GM18951 (cell line): ENCODE measurements at regions not wholly inside any gene's neighbourhood (a gene's known extent, or its start where the extent isn't known, plus 50 kb on each side); places are given as distances from the start of the nearest gene placed in this dataset.
"Not testable (repeated sequence)": the region's sequence is repeated elsewhere in the genome, so short reads cannot be mapped to it uniquely, and the experiment has no call there.

Source experiments
- POLR2A ChIP-seq: IDR thresholded peaks from 4 replicates; pipeline ENCODE4 v1.6.1; 2011; ENCODE audit warnings: mild to moderate bottlenecking; ENCODE audit not compliant: insufficient read length, insufficient read depth; ENCODE audit errors: extremely low read depth
- in situ Hi-C: fragments of 300-500 bp; cut with MboI; formaldehyde crosslinking; loops from one replicate; pipeline ENCODE4 v1.12.0; 2022; ENCODE audit warnings: low sequenced_read_pairs, mixed read lengths, inconsistent platforms; ENCODE audit not compliant: unreplicated experiment

DNA sequence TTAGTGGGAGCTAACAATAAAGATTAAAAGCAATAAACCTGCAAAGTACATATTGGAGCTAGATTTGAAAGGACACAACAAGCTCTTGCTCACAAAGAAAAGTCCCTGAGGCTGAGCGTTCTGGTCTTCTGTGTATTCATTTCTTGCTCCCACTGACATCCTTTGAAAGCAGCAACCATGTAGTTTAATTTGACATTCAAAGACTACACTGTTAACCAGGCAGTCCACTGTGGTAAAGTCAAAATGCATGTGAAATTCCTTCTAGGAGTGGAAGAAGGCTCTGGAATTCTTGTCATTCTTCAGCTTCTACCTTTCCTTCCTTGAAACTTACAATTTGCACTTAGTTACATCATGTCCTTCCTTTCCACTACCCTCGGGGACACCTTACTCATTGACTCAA lies 480.7 kb downstream of the CSNK1G3 start:
- in situ Hi-C loops, result no loop called here
- TF ChIP-seq POLR2A, result no peak

DNA sequence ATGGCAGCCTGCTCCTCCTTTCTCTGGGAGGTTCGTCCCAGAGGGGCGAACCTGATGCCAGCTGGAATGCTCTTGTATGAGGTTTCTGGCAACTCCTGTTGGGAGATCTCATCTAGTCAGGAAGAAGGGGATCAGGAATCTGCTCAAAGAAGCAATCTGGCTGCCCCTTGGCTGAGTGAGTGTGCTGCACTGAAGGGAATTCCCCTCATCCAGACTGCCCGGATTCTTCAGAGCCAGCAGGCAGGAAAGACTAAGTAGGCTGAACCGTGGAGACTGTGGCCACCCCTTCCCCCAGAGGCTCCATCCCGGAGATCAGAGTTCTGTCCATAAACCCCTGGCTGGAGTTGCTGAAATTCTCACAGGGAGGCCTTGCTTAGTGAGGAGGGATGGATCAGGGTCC lies 476.0 kb downstream of the CSNK1G3 start:
- in situ Hi-C loops, result no loop called here
- TF ChIP-seq POLR2A, result no peak

DNA sequence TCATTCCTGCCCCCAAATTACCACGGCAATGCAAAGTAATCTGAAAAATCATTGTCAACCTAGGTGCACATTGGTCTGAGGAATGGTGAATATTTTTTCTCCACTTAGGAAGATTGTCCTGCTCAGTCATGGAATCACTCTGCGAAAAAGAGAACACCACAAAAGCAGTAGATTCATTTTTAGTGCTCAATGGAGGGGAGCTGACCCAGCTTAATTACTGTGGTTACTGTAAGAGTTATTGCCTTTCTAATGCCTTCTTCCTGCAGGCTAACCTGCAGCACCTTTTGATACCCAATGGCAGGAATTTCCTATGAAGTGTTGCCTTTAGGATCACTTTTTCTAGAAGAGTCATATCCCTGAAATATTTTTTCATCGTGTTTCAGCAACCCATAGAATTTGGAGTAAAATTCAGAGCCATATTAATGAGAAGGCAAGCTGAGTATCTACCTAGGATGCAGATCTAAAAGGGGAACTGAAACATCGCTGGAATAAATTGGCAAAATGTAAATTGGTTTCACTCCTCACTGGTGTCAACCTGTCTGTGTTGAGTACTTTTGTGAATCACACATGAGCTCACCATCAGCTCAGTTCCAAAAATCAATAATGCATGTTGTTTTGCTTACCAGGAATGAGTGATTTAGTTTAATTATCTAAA lies 464.5 kb downstream of the CSNK1G3 start:
- no peak for TF ChIP-seq POLR2A
- in situ Hi-C loops, result no loop called here

DNA sequence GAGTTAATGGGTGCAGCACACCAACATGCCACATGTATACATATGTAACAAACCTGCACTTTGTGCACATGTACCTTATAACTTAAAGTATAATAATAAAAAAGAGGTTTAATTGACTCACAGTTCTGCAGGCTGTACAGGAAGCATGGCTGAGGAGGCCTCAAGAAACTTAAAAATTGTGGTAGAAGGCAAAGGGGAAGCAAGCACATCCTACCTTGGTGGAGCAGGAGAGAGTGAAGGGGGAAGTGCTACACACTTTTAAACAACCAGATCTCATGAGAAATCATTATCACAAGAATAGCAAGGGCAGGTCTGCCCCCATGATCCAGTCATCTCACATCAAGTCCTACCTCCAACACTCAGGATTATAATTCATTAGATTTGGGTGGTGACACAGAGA lies 463.5 kb downstream of the CSNK1G3 start:
- in situ Hi-C loops, result not testable (repeated sequence)

DNA sequence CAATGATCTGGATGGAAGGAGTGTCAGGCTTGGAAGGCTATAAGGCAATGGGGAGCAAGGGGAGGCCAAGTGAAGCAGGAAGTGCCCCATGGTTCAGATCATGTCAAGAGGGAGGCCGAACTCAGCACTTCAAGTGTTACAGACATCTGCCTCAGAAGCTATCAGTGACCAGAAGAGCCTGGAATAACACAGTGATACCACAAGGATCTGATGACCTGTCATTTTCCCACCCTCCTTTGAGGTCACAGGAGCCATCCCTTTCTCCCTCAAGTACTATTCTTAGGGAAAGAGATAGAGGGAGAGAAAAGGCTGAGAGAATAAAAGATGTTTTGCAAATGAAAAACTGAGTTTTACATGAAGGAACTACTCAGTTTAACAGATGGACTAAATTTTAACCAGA lies 454.8 kb downstream of the CSNK1G3 start:
- in situ Hi-C loops, result no loop called here
- TF ChIP-seq POLR2A, result no peak

DNA sequence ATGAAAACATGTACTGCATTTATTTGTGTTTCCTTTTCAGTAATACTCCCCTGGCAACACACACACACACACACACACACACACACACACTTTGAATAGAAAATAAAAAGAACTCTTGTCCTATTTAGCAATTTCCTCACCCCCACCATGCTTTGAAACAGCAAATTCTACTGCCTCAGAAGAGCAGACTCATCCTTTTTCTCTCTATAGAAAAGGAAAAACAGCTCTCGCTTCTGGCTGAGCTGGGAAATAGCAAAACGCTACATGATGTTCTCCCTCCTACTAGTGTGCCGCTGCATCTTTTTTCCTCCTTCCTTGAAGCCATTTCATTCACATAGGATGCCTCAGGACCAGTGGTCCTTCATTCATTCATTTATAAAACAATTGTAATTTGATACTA lies 453.6 kb downstream of the CSNK1G3 start:
- in situ Hi-C loops, result no loop called here
- TF ChIP-seq POLR2A, result no peak

DNA sequence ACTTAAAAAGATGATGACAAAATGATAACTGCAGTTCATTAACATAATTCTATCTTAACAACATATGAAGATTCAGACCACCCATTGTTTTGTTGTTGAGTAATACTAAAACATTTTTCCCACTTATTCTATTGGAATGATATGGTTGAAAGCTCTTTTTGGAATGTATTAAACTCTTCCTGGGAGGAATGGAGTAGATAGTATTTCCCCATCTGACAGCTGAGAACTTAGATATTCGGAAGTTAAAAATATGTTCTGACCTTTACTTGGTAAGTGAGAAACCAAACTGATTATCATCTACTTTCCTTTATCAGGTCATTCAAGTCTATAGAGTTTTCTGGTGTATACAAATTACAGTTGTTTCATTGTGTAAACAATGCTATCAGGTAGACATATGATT lies 452.9 kb downstream of the CSNK1G3 start:
- in situ Hi-C loops, result no loop called here
- TF ChIP-seq POLR2A, result no peak

DNA sequence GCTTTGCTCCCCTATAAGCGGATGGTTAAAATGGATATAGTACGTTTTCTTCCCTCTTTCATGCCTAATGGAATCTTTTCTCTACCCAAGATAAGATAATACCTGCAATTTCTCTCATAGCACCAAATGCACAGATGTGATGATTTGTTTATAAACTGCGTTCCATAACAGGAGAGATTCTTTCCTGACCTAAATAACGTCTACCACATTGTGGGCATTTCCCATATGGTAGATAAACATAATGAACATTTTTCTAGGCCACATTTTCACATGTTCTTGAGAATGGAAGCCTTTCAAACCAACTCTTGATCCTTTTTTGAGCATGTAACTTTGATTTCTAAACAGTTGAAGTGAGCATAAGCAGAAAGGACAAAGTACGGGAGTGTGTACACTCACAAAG lies 448.5 kb downstream of the CSNK1G3 start:
- TF ChIP-seq POLR2A, result no peak
- in situ Hi-C loops, result no loop called here

DNA sequence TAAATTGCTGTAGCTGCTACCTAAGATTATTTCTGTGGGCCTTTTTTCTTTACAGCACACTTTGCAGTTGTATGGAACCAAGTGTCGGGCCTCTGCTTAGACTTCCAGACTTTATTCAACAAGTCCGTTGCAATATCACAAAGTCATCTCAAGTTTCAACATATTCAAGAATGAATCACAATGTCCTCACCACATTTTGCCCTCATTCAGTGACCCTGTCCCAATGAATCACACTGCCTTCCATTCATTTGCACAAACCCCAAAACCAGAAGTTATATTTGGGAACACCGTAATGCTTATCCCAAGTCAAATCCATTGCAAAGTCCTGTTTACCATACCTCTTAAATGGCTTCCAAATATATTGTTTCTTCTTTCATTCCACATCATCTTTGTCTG lies 439.6 kb downstream of the CSNK1G3 start:
- no peak for TF ChIP-seq POLR2A

DNA sequence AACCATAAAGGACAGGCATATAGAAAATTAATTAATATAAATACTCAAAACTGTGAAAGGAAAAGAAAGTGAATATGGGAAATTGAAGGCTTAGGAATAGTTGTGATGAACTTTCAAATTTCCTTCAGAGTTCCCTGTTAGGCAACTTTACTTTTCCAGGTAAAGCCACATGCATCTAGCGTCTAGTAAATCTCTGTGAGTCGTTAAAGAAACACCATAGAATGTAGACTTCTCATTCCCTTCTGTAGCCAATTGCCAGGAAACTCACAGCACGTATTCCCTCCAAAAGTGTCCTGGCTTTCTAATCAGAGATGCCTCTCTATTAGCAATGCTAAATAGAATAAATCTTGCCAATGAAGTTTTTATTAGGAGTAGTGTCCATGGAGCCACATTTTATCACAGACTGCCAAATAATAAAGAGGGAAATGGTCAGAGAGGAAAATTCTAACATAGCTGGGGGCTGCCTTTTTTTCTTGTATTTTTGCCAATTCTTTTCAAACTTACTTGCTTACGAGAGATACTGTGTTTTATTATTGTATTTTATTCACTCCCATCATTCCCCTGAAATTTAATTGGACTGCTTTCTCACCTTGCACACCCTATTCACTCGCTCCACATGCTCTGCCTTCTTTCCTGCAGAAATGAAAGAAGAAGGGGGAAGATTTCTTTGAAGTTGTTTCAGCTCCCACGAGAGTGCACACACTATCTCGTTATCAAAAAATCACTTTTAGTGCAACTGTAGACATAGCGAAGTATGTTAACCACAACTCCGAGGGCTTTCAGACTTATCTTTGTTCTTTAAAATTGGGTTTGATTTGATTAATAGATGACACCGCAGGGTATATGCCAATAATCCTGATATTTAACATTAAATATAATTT lies 439.0 kb downstream of the CSNK1G3 start:
- in situ Hi-C loops, result no loop called here
- no peak for TF ChIP-seq POLR2A

More for the DNA sequence above, 439.6 kb downstream of the CSNK1G3 start:
- in situ Hi-C loops, result no loop called here

DNA sequence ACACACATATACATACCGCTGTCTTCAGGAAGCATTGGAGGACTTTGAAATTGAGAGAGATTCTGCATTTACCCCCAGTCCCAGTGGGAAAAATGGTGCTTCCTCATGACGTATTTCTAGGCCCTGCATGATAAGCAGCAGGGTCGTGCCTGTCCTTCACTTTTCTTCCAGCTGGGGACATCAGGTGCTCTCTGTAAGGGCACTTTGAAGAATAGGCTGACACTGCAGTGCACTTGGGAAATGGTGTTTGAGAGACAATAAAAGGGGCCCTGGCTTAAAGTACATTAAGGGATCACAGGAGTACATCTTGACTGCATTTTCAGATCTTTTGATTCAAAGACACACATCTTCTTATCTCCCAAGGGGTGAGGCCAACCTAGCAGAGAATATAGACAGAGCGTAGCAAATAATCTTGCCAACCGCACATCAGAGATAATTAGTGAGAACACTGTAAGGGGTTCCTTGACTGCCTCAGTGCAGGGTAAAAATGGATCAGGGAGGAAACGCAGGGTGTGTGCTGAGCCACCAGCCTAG lies 437.9 kb downstream of the CSNK1G3 start:
- TF ChIP-seq POLR2A, result no peak
- in situ Hi-C loops, result no loop called here

DNA sequence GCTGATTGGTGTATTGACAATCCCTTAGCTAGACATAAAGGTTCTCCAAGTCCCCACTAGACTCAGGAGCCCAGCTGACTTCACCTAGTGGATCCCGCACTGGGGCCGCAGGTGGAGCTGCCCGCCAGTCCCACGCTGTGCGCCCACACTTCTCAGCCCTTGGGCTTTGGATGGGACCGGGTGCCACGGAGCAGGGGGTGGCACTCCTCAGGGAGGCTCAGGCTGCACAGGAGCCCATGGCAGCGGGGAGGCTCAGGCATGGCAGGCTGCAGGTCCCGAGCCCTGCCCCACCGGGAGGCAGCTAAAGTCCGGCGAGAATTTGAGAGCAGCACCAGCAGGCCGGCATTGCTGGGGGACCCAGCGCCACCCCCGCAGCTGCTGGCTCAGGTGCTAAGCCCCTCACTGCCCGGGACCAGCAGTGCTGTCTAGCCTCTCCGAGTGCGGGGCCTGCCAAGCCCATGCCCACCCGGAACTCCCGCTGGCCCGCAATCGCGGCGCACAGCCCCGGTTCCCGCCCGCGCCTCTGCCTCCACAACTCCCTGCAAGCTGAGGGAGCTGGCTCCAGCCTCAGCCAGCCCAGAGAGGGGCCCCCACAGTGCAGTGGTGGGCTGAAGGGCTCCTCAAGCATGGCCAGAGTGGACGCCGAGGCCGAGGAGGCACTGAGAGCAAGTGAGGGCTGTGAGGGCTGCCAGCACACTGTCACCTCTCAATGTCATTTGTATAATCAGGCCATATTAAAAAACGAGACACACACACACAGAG lies 437.2 kb downstream of the CSNK1G3 start:
- no peak for TF ChIP-seq POLR2A
- in situ Hi-C loops, result no loop called here

DNA sequence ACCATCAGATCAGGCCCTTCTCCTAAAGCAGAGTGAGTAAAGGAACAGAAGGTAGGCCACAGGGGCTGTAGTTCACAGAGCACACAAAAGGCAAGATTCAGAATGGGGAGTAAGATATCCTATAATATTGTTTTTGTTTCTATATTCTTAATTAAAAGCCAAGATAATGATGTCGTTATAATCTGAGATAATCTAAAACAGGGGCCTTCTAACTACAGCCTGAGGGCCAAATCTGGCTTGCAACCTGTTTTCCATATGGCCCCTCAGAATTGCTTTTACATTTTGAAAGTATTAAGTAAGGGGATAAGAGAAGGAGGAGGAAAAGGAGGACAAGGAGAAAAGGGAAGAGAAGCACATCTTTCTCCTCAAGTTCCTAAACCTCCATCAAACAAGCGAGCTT lies 435.8 kb downstream of the CSNK1G3 start:
- in situ Hi-C loops, result no loop called here
- no peak for TF ChIP-seq POLR2A
